Neural progenitor cell (in vitro differentiated cells): ENCODE measurements at regions not wholly inside any gene's neighbourhood (a gene's known extent, or its start where the extent isn't known, plus 50 kb on each side); places are given as distances from the start of the nearest gene placed in this dataset.

Experiments
- DNase-seq: peaks from one replicate; pipeline ENCODE4 v3.0.0-alpha.2; 2016; ENCODE audit warnings: low spot score
- H2AFZ ChIP-seq: fragments of 200-600 bp; sonication (generic); replicated peaks from 2 replicates; pipeline ENCODE4 v1.6.1; 2016; ENCODE audit warnings: antibody characterized with exemption
- H3F3A ChIP-seq: fragments of 200-600 bp; sonication (generic); 2 replicates; pipeline ENCODE4 v1.6.1; 2016; ENCODE audit warnings: antibody characterized with exemption, low read depth
- H3K27ac ChIP-seq: fragments of 200-600 bp; sonication (generic); 2 replicates; pipeline ENCODE4 v1.5.1; 2016; ENCODE audit warnings: mild to moderate bottlenecking
- H3K27me3 ChIP-seq: fragments of 200-600 bp; sonication (generic); 2 replicates; pipeline ENCODE4 v1.6.1; 2016; ENCODE audit warnings: mild to moderate bottlenecking, moderate library complexity
- H3K36me3 ChIP-seq: fragments of 200-600 bp; sonication (generic); 2 replicates; pipeline ENCODE4 v1.5.1; 2016
- H3K4me1 ChIP-seq: fragments of 200-600 bp; sonication (generic); 2 replicates; pipeline ENCODE4 v1.6.1; 2016; ENCODE audit warnings: mixed run types
- H3K4me2 ChIP-seq: fragments of 200-600 bp; sonication (generic); 2 replicates; pipeline ENCODE4 v1.6.1; 2016
- H3K4me3 ChIP-seq: fragments of 200-600 bp; sonication (generic); 2 replicates; pipeline ENCODE4 v1.5.1; 2016
- H3K79me2 ChIP-seq: fragments of 200-600 bp; sonication (generic); 2 replicates; pipeline ENCODE4 v1.6.1; 2016; ENCODE audit warnings: low read depth
- H3K9ac ChIP-seq: fragments of 200-600 bp; sonication (generic); 2 replicates; pipeline ENCODE4 v1.6.1; 2016
- H3K9me3 ChIP-seq: fragments of 200-600 bp; sonication (generic); 2 replicates; pipeline ENCODE4 v1.5.1; 2016; ENCODE audit warnings: low read depth
- H4K20me1 ChIP-seq: fragments of 200-600 bp; sonication (generic); 2 replicates; pipeline ENCODE4 v1.6.1; 2016; ENCODE audit warnings: low read depth
- H3K27ac Mint-ChIP-seq: 3 replicates; pipeline ENCODE4 v1.8.0; 2021; ENCODE audit warnings: mixed read lengths
- H3K27me3 Mint-ChIP-seq: 2 replicates; pipeline ENCODE4 v1.8.0; 2022; ENCODE audit warnings: low read depth, mild to moderate bottlenecking, inconsistent platforms, moderate library complexity, mixed read lengths; ENCODE audit not compliant: insufficient read depth
- H3K36me3 Mint-ChIP-seq: 3 replicates; pipeline ENCODE4 v1.8.0; 2021; ENCODE audit warnings: mixed read lengths
- H3K4me1 Mint-ChIP-seq: 3 replicates; pipeline ENCODE4 v1.8.0; 2021; ENCODE audit warnings: mixed read lengths
- H3K4me3 Mint-ChIP-seq: 3 replicates; pipeline ENCODE4 v1.8.0; 2021; ENCODE audit warnings: mild to moderate bottlenecking, moderate library complexity, mixed read lengths
- H3K9me3 Mint-ChIP-seq: 3 replicates; pipeline ENCODE4 v1.8.0; 2020; ENCODE audit warnings: mixed read lengths
- CTCF ChIP-seq: fragments of 200-600 bp; sonication (generic); IDR thresholded peaks from 2 replicates; pipeline ENCODE4 v1.5.1; 2017; ENCODE audit warnings: antibody characterized with exemption, mild to moderate bottlenecking
- EZH2 ChIP-seq: fragments of 200-600 bp; sonication (generic); IDR thresholded peaks from 2 replicates; pipeline ENCODE4 v1.6.1; 2017; ENCODE audit warnings: antibody characterized with exemption, mild to moderate bottlenecking, moderate library complexity
- EZH2phosphoT487 ChIP-seq: fragments of 200-600 bp; sonication (generic); IDR thresholded peaks from 2 replicates; pipeline ENCODE4 v1.6.1; 2017; ENCODE audit warnings: antibody characterized with exemption

- Histone ChIP-seq H3K4me1 (peaks cover 8% of the 10 kb centered on the region), H3F3A (peaks cover 6% of the 10 kb centered on the region), H3K36me3 (no peaks in the 10 kb centered on the region), H3K27ac (no peak overlapping the region), H2AFZ (no peak overlapping the region), H3K4me2 (no peak overlapping the region), H3K4me3 (no peak overlapping the region), H3K9me3 (no peaks in the 10 kb centered on the region), H3K9ac (no peak overlapping the region), H3K79me2 (no peaks in the 10 kb centered on the region), H3K27me3 (no peaks in the 10 kb centered on the region), H4K20me1 (no peaks in the 10 kb centered on the region)
- Mint-ChIP-seq H3K36me3 (no peaks in the 10 kb centered on the region), H3K27ac (no peak overlapping the region), H3K9me3 (peaks cover 2% of the 10 kb centered on the region), H3K4me3 (no peak overlapping the region), H3K4me1 (no peaks in the 10 kb centered on the region), H3K27me3 (peaks cover 8% of the 10 kb centered on the region)
- TF ChIP-seq CTCF, result no peak
- no peak for TF ChIP-seq EZH2
- TF ChIP-seq EZH2phosphoT487, result no peak
- no peak for DNase-seq
Measured at GRCh38 chr3:188008582-188009213, 145.3 kb upstream of the LPP start.

GRCh38 chr3:188010478-188010877 lies 143.5 kb upstream of the LPP start:
- peaks cover 5% of the 10 kb centered on the region for H3K27me3 Mint-ChIP-seq
- Histone ChIP-seq H3K9ac (no peak overlapping the region), H3K9me3 (no peaks in the 10 kb centered on the region), H3K27ac (no peak overlapping the region), H3F3A (no peaks in the 10 kb centered on the region), H3K4me1 (no peaks in the 10 kb centered on the region), H3K27me3 (no peaks in the 10 kb centered on the region), H2AFZ (no peak overlapping the region), H3K79me2 (no peaks in the 10 kb centered on the region), H3K4me2 (no peak overlapping the region), H4K20me1 (no peaks in the 10 kb centered on the region), H3K4me3 (no peak overlapping the region), H3K36me3 (no peaks in the 10 kb centered on the region)
- H3K27ac Mint-ChIP-seq, result no peak overlapping the region
- H3K36me3 Mint-ChIP-seq, result no peaks in the 10 kb centered on the region
- H3K4me1 Mint-ChIP-seq, result no peaks in the 10 kb centered on the region
- TF ChIP-seq EZH2phosphoT487 (no peak), CTCF (no peak), EZH2 (no peak)
- no peak for DNase-seq
- H3K4me3 Mint-ChIP-seq, result no peak overlapping the region
- H3K9me3 Mint-ChIP-seq, result peaks cover 2% of the 10 kb centered on the region

GRCh38 chr3:188019727-188020126 lies 134.2 kb upstream of the LPP start:
- Histone ChIP-seq H3K9ac (no peak overlapping the region), H3K27me3 (no peaks in the 10 kb centered on the region), H3K4me1 (no peaks in the 10 kb centered on the region), H3K36me3 (no peaks in the 10 kb centered on the region), H3K4me2 (no peak overlapping the region), H3F3A (no peaks in the 10 kb centered on the region), H3K27ac (no peak overlapping the region), H4K20me1 (no peaks in the 10 kb centered on the region), H3K79me2 (no peaks in the 10 kb centered on the region), H3K9me3 (no peaks in the 10 kb centered on the region), H3K4me3 (no peak overlapping the region), H2AFZ (no peak overlapping the region)
- Mint-ChIP-seq H3K36me3 (no peaks in the 10 kb centered on the region), H3K9me3 (no peaks in the 10 kb centered on the region), H3K4me1 (no peaks in the 10 kb centered on the region), H3K27me3 (no peaks in the 10 kb centered on the region), H3K4me3 (no peak overlapping the region), H3K27ac (no peak overlapping the region)
- DNase-seq, result no peak
- TF ChIP-seq EZH2, result no peak
- no peak for TF ChIP-seq CTCF
- no peak for TF ChIP-seq EZH2phosphoT487
